ENCODE measurements at regions not wholly inside any gene's neighbourhood (a gene's known extent, or its start where the extent isn't known, plus 50 kb on each side); places are given as distances from the start of the nearest gene placed in this dataset.

DNA sequence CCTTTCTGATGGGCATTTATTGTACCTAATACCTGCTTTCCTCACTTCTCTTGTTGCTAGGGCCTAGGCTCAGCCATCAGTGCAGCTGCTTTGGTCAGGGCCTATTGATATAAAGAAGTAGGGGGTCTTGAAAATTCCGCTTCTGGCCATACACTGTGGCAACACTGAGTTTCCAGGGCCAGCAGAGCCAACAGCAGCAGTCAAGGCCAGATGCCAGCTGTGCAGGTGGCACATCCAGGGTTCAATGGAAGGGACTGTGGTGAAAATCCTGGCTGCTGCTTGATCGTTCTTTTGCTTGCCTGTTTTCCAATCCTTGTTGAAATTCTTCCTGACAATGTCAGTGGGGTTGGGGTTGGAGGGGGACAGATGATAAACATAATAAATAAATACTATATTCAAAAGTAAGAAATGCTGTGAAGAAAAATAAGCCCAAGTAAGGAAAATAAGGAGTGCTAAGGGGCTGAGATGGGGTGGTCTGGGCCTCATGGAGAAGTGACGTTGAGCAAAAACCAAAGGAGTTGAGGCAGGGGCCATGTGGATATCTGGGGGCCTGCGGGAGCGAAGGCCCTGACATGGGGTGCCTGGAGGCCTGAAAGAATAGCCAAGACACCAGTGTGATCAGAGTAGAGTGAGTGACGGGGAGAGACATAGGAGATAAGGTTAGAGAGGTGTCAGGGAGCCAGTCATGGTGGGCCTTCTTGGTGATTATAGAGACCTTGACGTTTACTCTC lies 91.0 kb upstream of the ALDH1B1 start:
- TF ChIP-seq, protein P1, sequence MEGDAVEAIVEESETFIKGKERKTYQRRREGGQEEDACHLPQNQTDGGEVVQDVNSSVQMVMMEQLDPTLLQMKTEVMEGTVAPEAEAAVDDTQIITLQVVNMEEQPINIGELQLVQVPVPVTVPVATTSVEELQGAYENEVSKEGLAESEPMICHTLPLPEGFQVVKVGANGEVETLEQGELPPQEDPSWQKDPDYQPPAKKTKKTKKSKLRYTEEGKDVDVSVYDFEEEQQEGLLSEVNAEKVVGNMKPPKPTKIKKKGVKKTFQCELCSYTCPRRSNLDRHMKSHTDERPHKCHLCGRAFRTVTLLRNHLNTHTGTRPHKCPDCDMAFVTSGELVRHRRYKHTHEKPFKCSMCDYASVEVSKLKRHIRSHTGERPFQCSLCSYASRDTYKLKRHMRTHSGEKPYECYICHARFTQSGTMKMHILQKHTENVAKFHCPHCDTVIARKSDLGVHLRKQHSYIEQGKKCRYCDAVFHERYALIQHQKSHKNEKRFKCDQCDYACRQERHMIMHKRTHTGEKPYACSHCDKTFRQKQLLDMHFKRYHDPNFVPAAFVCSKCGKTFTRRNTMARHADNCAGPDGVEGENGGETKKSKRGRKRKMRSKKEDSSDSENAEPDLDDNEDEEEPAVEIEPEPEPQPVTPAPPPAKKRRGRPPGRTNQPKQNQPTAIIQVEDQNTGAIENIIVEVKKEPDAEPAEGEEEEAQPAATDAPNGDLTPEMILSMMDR (IDR thresholded peaks at IDR 0.05; ENCODE audit: low read length), result no peak
- no peak for TF ChIP-seq EZH2phosphoT487 (IDR thresholded peaks at IDR 0.05; ENCODE audit: low read length)
- no peak for TF ChIP-seq EZH2 (optimal IDR thresholded peaks at IDR 0.05; ENCODE audit: low read depth, low read length)

Measured in MM.1S (cell line).